GM23338 (cell line): ENCODE measurements at regions not wholly inside any gene's neighbourhood (a gene's known extent, or its start where the extent isn't known, plus 50 kb on each side); places are given as distances from the start of the nearest gene placed in this dataset.

ENCODE experiments used
- ATAC-seq: fragments of 200-7000 bp; cut with Tn5 transposase; 3 replicates; pipeline ENCODE4 v1.9.1; 2020
- DNase-seq: peaks from one replicate; pipeline ENCODE4 v3.0.0-alpha.2; 2015; ENCODE audit warnings: low spot score
- H2AFZ ChIP-seq: fragments of 200-600 bp; sonication (generic); 2 replicates; pipeline ENCODE4 v1.8.0; 2016; ENCODE audit warnings: antibody characterized with exemption, mild to moderate bottlenecking, moderate library complexity
- H3F3A ChIP-seq: fragments of 200-600 bp; sonication (generic); replicated peaks from 2 replicates; pipeline ENCODE4 v1.8.0; 2017; ENCODE audit warnings: antibody characterized with exemption, mixed run types, low read depth
- H3K27ac ChIP-seq: fragments of 200-600 bp; sonication (generic); 2 replicates; pipeline ENCODE4 v1.6.1; 2016; ENCODE audit warnings: low read depth
- H3K27me3 ChIP-seq: fragments of 200-600 bp; sonication (generic); 2 replicates; pipeline ENCODE4 v1.8.0; 2016; ENCODE audit warnings: mild to moderate bottlenecking, mixed run types, moderate library complexity; ENCODE audit not compliant: insufficient read depth
- H3K36me3 ChIP-seq: fragments of 200-600 bp; sonication (generic); 2 replicates; pipeline ENCODE4 v1.8.0; 2016; ENCODE audit warnings: mild to moderate bottlenecking; ENCODE audit not compliant: insufficient read depth
- H3K4me1 ChIP-seq: fragments of 200-600 bp; sonication (generic); 2 replicates; pipeline ENCODE4 v1.8.0; 2016; ENCODE audit warnings: mild to moderate bottlenecking, moderate library complexity; ENCODE audit not compliant: insufficient read depth
- H3K4me2 ChIP-seq: fragments of 200-600 bp; sonication (generic); 2 replicates; pipeline ENCODE4 v1.7.1; 2017; ENCODE audit warnings: mixed run types
- H3K4me3 ChIP-seq: fragments of 200-600 bp; sonication (generic); 2 replicates; pipeline ENCODE4 v1.6.1; 2016; ENCODE audit warnings: mixed run types
- H3K79me2 ChIP-seq: fragments of 200-600 bp; sonication (generic); replicated peaks from 2 replicates; pipeline ENCODE4 v1.8.0; 2017; ENCODE audit warnings: mild to moderate bottlenecking; ENCODE audit not compliant: insufficient read depth
- H3K9me2 ChIP-seq: fragments of 200-600 bp; sonication (generic); 2 replicates; pipeline ENCODE4 v1.8.0; 2017; ENCODE audit not compliant: insufficient read depth
- H4K20me1 ChIP-seq: fragments of 200-600 bp; sonication (generic); replicated peaks from 2 replicates; pipeline ENCODE4 v1.8.0; 2017; ENCODE audit warnings: mild to moderate bottlenecking; ENCODE audit not compliant: insufficient read depth
- H3K27ac Mint-ChIP-seq: 2 replicates; pipeline ENCODE4 v1.8.0; 2020; ENCODE audit warnings: inconsistent platforms, mild to moderate bottlenecking, moderate library complexity, mixed read lengths
- H3K27me3 Mint-ChIP-seq: 3 replicates; pipeline ENCODE4 v1.8.0; 2022; ENCODE audit warnings: low read depth, mild to moderate bottlenecking, moderate library complexity, mixed read lengths, inconsistent platforms; ENCODE audit not compliant: insufficient read depth, poor library complexity
- H3K36me3 Mint-ChIP-seq: 3 replicates; pipeline ENCODE4 v1.8.0; 2021; ENCODE audit warnings: low read depth, mild to moderate bottlenecking, inconsistent platforms, moderate library complexity, mixed read lengths
- H3K4me1 Mint-ChIP-seq: 3 replicates; pipeline ENCODE4 v1.8.0; 2020; ENCODE audit warnings: mild to moderate bottlenecking, inconsistent platforms, mixed read lengths
- H3K4me3 Mint-ChIP-seq: 3 replicates; pipeline ENCODE4 v1.8.0; 2021; ENCODE audit warnings: moderate library complexity, mild to moderate bottlenecking, inconsistent platforms, mixed read lengths
- H3K9me3 Mint-ChIP-seq: 3 replicates; pipeline ENCODE4 v1.8.0; 2020; ENCODE audit warnings: moderate library complexity, mild to moderate bottlenecking, inconsistent platforms, mixed read lengths
- CTCF ChIP-seq, 2 experiments: fragments of 200-600 bp in 1 of 2; sonication (generic) in 1 of 2; conservative IDR thresholded peaks; 2 replicates each; pipeline versions ENCODE4 v1.5.1 to v1.6.1; 2016 to 2017; ENCODE audit warnings: antibody characterized with exemption in 2 of 2, low read depth in 2 of 2, mild to moderate bottlenecking in 2 of 2, moderate library complexity in 1 of 2
- ETS1 ChIP-seq: IDR thresholded peaks from 2 replicates; pipeline ENCODE4 v1.6.1; 2016; ENCODE audit warnings: antibody characterized with exemption
- EZH2 ChIP-seq: fragments of 200-600 bp; sonication (generic); IDR thresholded peaks from one replicate; pipeline ENCODE4 v1.8.0; 2017; ENCODE audit warnings: antibody characterized with exemption, mild to moderate bottlenecking, low read depth; ENCODE audit not compliant: unreplicated experiment
- EZH2phosphoT487 ChIP-seq: fragments of 200-600 bp; sonication (generic); IDR thresholded peaks from one replicate; pipeline ENCODE4 v1.8.1; 2018; ENCODE audit warnings: antibody characterized with exemption; ENCODE audit not compliant: unreplicated experiment
- JUNB ChIP-seq: IDR thresholded peaks from one replicate; pipeline ENCODE4 v1.6.1; 2016; ENCODE audit warnings: antibody characterized with exemption; ENCODE audit not compliant: unreplicated experiment
- NANOG ChIP-seq: IDR thresholded peaks from 2 replicates; pipeline ENCODE4 v1.6.1; 2016; ENCODE audit warnings: antibody characterized with exemption, borderline replicate concordance
- POLR2AphosphoS5 ChIP-seq: IDR thresholded peaks from 2 replicates; pipeline ENCODE4 v1.6.1; 2016; ENCODE audit warnings: antibody characterized with exemption, low read depth
- STAT1 ChIP-seq: IDR thresholded peaks from one replicate; pipeline ENCODE4 v1.6.1; 2016; ENCODE audit warnings: antibody characterized with exemption; ENCODE audit not compliant: unreplicated experiment
- ZNF114 ChIP-seq: fragments of 250-450 bp; sonication (Bioruptor Pico); IDR thresholded peaks from 2 replicates; pipeline ENCODE4 v1.5.0; 2020; ENCODE audit warnings: mild to moderate bottlenecking, moderate library complexity
- ZNF331 ChIP-seq: fragments of 250-450 bp; sonication (Bioruptor Pico); IDR thresholded peaks from 2 replicates; pipeline ENCODE4 v1.5.0; 2020; ENCODE audit warnings: low read depth, mild to moderate bottlenecking, moderate library complexity
- ZNF462 ChIP-seq: fragments of 250-450 bp; sonication (Bioruptor Pico); IDR thresholded peaks from 2 replicates; pipeline ENCODE4 v1.5.0; 2020; ENCODE audit warnings: mild to moderate bottlenecking, moderate library complexity

- peaks cover 37% of the 10 kb centered on the region for H3K4me1 ChIP-seq
- H3K27me3 Mint-ChIP-seq = no peaks in the 10 kb centered on the region
- DNase-seq (no peak), ATAC-seq (no peak)
- H3K4me1 Mint-ChIP-seq = peaks cover 50% of the 10 kb centered on the region
- TF ChIP-seq ZNF462 (no peak), POLR2AphosphoS5 (no peak), CTCF (conservative IDR thresholded peaks at IDR 0.05; ENCODE audit: low read depth in 2 of 2) (no peak), JUNB (no peak), EZH2 (no peak), STAT1 (no peak), NANOG (no peak), ZNF331 (no peak), ETS1 (no peak), EZH2phosphoT487 (no peak), ZNF114 (CRISPR knock-in tag) (no peak)
- H3K4me3 Mint-ChIP-seq = no peak overlapping the region
- H3K4me2 ChIP-seq = no peak overlapping the region
- H3K4me3 ChIP-seq = no peak overlapping the region
- no peaks in the 10 kb centered on the region for H3K36me3 Mint-ChIP-seq
- H3K27ac Mint-ChIP-seq = no peak overlapping the region
- H3K27ac ChIP-seq = no peak overlapping the region
- no peaks in the 10 kb centered on the region for H3K36me3 ChIP-seq
- no peaks in the 10 kb centered on the region for H3K9me3 Mint-ChIP-seq
- no peaks in the 10 kb centered on the region for H3K9me2 ChIP-seq
- no peak overlapping the region for H2AFZ ChIP-seq
- H4K20me1 ChIP-seq = no peaks in the 10 kb centered on the region
- no peaks in the 10 kb centered on the region for H3F3A ChIP-seq
- H3K79me2 ChIP-seq = no peaks in the 10 kb centered on the region
- no peaks in the 10 kb centered on the region for H3K27me3 ChIP-seq
Observed at GRCh38 chr9:27668280-27668679, 95.0 kb upstream of the C9orf72 start.
